Endothelial cell of umbilical vein (primary cell): ENCODE measurements at regions not wholly inside any gene's neighbourhood (a gene's known extent, or its start where the extent isn't known, plus 50 kb on each side); places are given as distances from the start of the nearest gene placed in this dataset.

Source experiments
- EZH2 ChIP-seq: IDR thresholded peaks from 2 replicates; pipeline ENCODE4 v1.6.1; 2012; ENCODE audit warnings: borderline replicate concordance, low read depth, mild to moderate bottlenecking, moderate library complexity, low read length, inconsistent platforms; ENCODE audit not compliant: severe bottlenecking
- FOS ChIP-seq: IDR thresholded peaks from 2 replicates; pipeline ENCODE4 v1.6.1; 2011; ENCODE audit warnings: mild to moderate bottlenecking, low read length, moderate library complexity, borderline replicate concordance; ENCODE audit not compliant: insufficient read depth
- GATA2 ChIP-seq: IDR thresholded peaks from 2 replicates; pipeline ENCODE4 v1.7.0; 2011; ENCODE audit warnings: low read depth, mild to moderate bottlenecking, moderate library complexity, mixed read lengths, low read length; ENCODE audit not compliant: insufficient read length, insufficient read depth
- JUN ChIP-seq: IDR thresholded peaks from 2 replicates; pipeline ENCODE4 v1.6.1; 2011; ENCODE audit warnings: borderline replicate concordance, low read depth; ENCODE audit not compliant: insufficient read length, insufficient read depth
- MAX ChIP-seq: IDR thresholded peaks from 2 replicates; pipeline ENCODE4 v1.6.1; 2011; ENCODE audit not compliant: insufficient read depth, insufficient read length
- MYC ChIP-seq: IDR thresholded peaks from one replicate; pipeline ENCODE4 v1.6.1; 2011; ENCODE audit warnings: mild to moderate bottlenecking, low read depth, low read length
- POLR2A ChIP-seq: IDR thresholded peaks from 2 replicates; pipeline ENCODE4 v1.6.1; 2012; ENCODE audit warnings: low read depth, mild to moderate bottlenecking, control low read depth, low read length
- POLR2AphosphoS5 ChIP-seq: IDR thresholded peaks from 2 replicates; pipeline ENCODE4 v1.6.1; 2012; ENCODE audit warnings: low read depth, mild to moderate bottlenecking, control low read depth, low read length, moderate library complexity; ENCODE audit not compliant: insufficient read depth
- TF ChIP-seq, protein P1 (sequence below), 2 donors: IDR thresholded peaks; 1 replicate in 1 of 2; 2 replicates in 1 of 2; pipeline ENCODE4 v1.5.1; 2011; ENCODE audit warnings: low read length in 2 of 2, mild to moderate bottlenecking in 2 of 2, moderate library complexity in 2 of 2, control low read depth in 1 of 2, inconsistent platforms in 1 of 2, low read depth in 1 of 2; ENCODE audit not compliant: insufficient read depth in 1 of 2; ENCODE audit errors: extremely low read depth in 1 of 2

DNA sequence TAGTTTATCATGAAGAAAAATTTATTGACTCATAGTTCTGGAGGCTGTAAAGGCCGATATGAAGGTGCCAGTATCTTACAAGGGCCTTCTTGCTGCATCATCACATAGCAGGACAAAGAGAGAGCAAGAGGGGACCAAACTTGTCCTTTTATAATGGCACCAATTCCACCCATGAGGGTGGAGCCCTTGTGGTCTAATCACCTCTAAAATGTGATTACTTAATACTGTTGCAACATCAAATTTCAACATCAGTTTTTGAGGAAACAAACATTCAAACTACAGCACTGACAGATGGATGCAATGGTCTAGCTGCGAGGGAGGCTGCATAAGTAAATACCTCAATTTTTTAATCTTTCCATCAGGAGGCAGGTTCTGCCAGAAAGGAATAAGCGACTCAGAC, 76.7 kb upstream of the LAMA2 start:
- TF ChIP-seq POLR2AphosphoS5: no peak
- TF ChIP-seq, protein P1, sequence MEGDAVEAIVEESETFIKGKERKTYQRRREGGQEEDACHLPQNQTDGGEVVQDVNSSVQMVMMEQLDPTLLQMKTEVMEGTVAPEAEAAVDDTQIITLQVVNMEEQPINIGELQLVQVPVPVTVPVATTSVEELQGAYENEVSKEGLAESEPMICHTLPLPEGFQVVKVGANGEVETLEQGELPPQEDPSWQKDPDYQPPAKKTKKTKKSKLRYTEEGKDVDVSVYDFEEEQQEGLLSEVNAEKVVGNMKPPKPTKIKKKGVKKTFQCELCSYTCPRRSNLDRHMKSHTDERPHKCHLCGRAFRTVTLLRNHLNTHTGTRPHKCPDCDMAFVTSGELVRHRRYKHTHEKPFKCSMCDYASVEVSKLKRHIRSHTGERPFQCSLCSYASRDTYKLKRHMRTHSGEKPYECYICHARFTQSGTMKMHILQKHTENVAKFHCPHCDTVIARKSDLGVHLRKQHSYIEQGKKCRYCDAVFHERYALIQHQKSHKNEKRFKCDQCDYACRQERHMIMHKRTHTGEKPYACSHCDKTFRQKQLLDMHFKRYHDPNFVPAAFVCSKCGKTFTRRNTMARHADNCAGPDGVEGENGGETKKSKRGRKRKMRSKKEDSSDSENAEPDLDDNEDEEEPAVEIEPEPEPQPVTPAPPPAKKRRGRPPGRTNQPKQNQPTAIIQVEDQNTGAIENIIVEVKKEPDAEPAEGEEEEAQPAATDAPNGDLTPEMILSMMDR (IDR thresholded peaks at IDR 0.05; ENCODE audit: extremely low read depth in 1 of 2, insufficient read depth in 1 of 2, low read depth in 1 of 2, low read length in 2 of 2): no peak
- no peak for TF ChIP-seq POLR2A
- TF ChIP-seq EZH2: no peak
- TF ChIP-seq MYC: no peak
- TF ChIP-seq JUN: no peak
- TF ChIP-seq MAX: no peak
- TF ChIP-seq FOS: no peak
- no peak for TF ChIP-seq GATA2
